ENCODE measurements at regions not wholly inside any gene's neighbourhood (a gene's known extent, or its start where the extent isn't known, plus 50 kb on each side); places are given as distances from the start of the nearest gene placed in this dataset.

- dilution Hi-C loops (cut with MboI; ENCODE audit: extremely low pct_ligation_motif_present, low sequenced_read_pairs) = no loop called here
- BruUV-seq (replicated peaks) = no TSS peak
Measured at GRCh38 chr4:52195869-52196268, 144.8 kb downstream of the SPATA18 start.

More at GRCh38 chr4:52195869-52196268, 144.8 kb downstream of the SPATA18 start:
- Histone ChIP-seq H3K79me2 (ENCODE audit: control insufficient read depth, insufficient read depth, low read length) (no peaks in the 10 kb centered on the region), H3K4me2 (ENCODE audit: insufficient read depth, low read length) (no peak overlapping the region), H3K4me3 (replicated peaks in 1 of 3; ENCODE audit: insufficient read depth in 1 of 3, low read depth in 1 of 3, low read length in 3 of 3) (no peak overlapping the region), H3K9ac (replicated peaks; ENCODE audit: extremely low read depth, insufficient read depth, low read length) (no peak overlapping the region), H3K9me1 (replicated peaks; ENCODE audit: control insufficient read depth, extremely low read depth, insufficient read depth, low read length) (no peaks in the 10 kb centered on the region), H3K9me3 (replicated peaks; ENCODE audit: control insufficient read depth, insufficient read depth, low read length) (no peaks in the 10 kb centered on the region), H3K27me3 (ENCODE audit: control insufficient read depth in 2 of 2, insufficient read depth in 2 of 2, low read length in 2 of 2) (no peaks in the 10 kb centered on the region), H3K4me1 (ENCODE audit: control insufficient read depth, extremely low read depth, insufficient read depth, low read length) (no peaks in the 10 kb centered on the region), H3K36me3 (ENCODE audit: control insufficient read depth in 2 of 2, extremely low read depth in 1 of 2, insufficient read depth in 2 of 2, low read length in 2 of 2) (no peaks in the 10 kb centered on the region), H4K20me1 (replicated peaks; ENCODE audit: control insufficient read depth, extremely low read depth, insufficient read depth, low read length) (no peaks in the 10 kb centered on the region), H2AFZ (ENCODE audit: low read depth, low read length) (no peak overlapping the region), H3K27ac (ENCODE audit: insufficient read depth, low read depth, low read length) (no peak overlapping the region)
- FAIRE-seq = no peak
- ChIA-PET CTCF (no interaction called here), POLR2A (no interaction called here)
- TF ChIP-seq GATA2 (IDR thresholded peaks at IDR 0.05; ENCODE audit: insufficient read depth, insufficient read length, low read depth, low read length) = no peak
- TF ChIP-seq POLR2AphosphoS5 (IDR thresholded peaks at IDR 0.05; ENCODE audit: insufficient read depth, low read depth, low read length) = no peak
- TF ChIP-seq MYC (IDR thresholded peaks at IDR 0.05; ENCODE audit: low read depth, low read length) = no peak
- TF ChIP-seq EZH2 (IDR thresholded peaks at IDR 0.05; ENCODE audit: borderline replicate concordance, low read depth, low read length, severe bottlenecking) = no peak
- TF ChIP-seq, protein P1, sequence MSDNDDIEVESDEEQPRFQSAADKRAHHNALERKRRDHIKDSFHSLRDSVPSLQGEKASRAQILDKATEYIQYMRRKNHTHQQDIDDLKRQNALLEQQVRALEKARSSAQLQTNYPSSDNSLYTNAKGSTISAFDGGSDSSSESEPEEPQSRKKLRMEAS (IDR thresholded peaks at IDR 0.05; ENCODE audit: insufficient read depth, insufficient read length) = no peak
- TF ChIP-seq POLR2A (IDR thresholded peaks at IDR 0.05; ENCODE audit: low read depth, low read length) = no peak
- TF ChIP-seq CTCF (IDR thresholded peaks at IDR 0.05; ENCODE audit: extremely low read depth in 1 of 2, insufficient read depth in 1 of 2, low read depth in 1 of 2, low read length in 2 of 2) = no peak
- TF ChIP-seq JUN (IDR thresholded peaks at IDR 0.05; ENCODE audit: borderline replicate concordance, insufficient read depth, insufficient read length, low read depth) = no peak
- no peak for TF ChIP-seq FOS (IDR thresholded peaks at IDR 0.05; ENCODE audit: borderline replicate concordance, insufficient read depth, low read length)
- DNase-seq (ENCODE audit: low read depth, low spot score) = no peak
- intact Hi-C loops (cut with micrococcal nuclease) = no loop called here
